ENCODE measurements at regions not wholly inside any gene's neighbourhood (a gene's known extent, or its start where the extent isn't known, plus 50 kb on each side); places are given as distances from the start of the nearest gene placed in this dataset.

- Histone ChIP-seq H3K4me1 (ENCODE audit: control insufficient read depth in 2 of 2, insufficient read depth in 2 of 2, low read length in 2 of 2) (no peaks in the 10 kb centered on the region), H3K79me2 (ENCODE audit: control insufficient read depth, insufficient read depth, low read length) (no peaks in the 10 kb centered on the region), H3K4me2 (replicated peaks; ENCODE audit: low read depth, low read length, poor library complexity, severe bottlenecking) (no peak overlapping the region), H4K20me1 (ENCODE audit: control insufficient read depth, insufficient read depth, low read length, poor library complexity, severe bottlenecking) (no peaks in the 10 kb centered on the region), H3K36me3 (replicated peaks in 1 of 2; ENCODE audit: control extremely low read depth in 1 of 2, control insufficient read depth in 1 of 2, extremely low read depth in 1 of 2, insufficient read depth in 2 of 2, low read length in 1 of 2) (no peaks in the 10 kb centered on the region), H3K4me3 (ENCODE audit: control extremely low read depth in 1 of 5, extremely low read depth in 1 of 5, insufficient read depth in 1 of 5, low read depth in 2 of 5, low read length in 4 of 5) (no peak overlapping the region), H3K27me3 (replicated peaks in 1 of 4; ENCODE audit: control extremely low read depth in 1 of 4, control insufficient read depth in 3 of 4, insufficient read depth in 4 of 4, low read length in 3 of 4) (no peaks in the 10 kb centered on the region), H3K9ac (ENCODE audit: low read length) (no peak overlapping the region), H3K27ac (ENCODE audit: low read length in 2 of 2) (no peak overlapping the region), H2AFZ (ENCODE audit: insufficient read depth, low read depth, low read length, poor library complexity, severe bottlenecking) (no peak overlapping the region), H3K9me3 (ENCODE audit: control extremely low read depth in 1 of 3, control insufficient read depth in 2 of 3, insufficient read depth in 1 of 3, low read length in 2 of 3) (no peaks in the 10 kb centered on the region)
- ChIA-PET POLR2A (no interaction called here), CTCF (no interaction called here)
- Mint-ChIP-seq H3K4me3 (no peak overlapping the region), H3K27me3 (no peaks in the 10 kb centered on the region), H3K27ac (no peak overlapping the region), H3K9me3 (ENCODE audit: insufficient read depth) (no peaks in the 10 kb centered on the region), H3K4me1 (no peaks in the 10 kb centered on the region)
- WGBS (ENCODE audit: insufficient coverage), result 89% methylated on average over 2 of the region's 2 CpGs
- ATAC-seq (ENCODE audit: low read depth) (no peak), DNase-seq (no peak)
- intact Hi-C loops (cut with micrococcal nuclease), result no loop called here
- TF ChIP-seq EZH2 (IDR thresholded peaks at IDR 0.05; ENCODE audit: borderline replicate concordance, insufficient read depth, low read depth, low read length, poor library complexity, severe bottlenecking), result no peak
- no peak for TF ChIP-seq CTCF (IDR thresholded peaks at IDR 0.05)
Measured at GRCh38 chr3:139122612-139123011, 77.9 kb upstream of the PRR23C start.

- Mint-ChIP-seq H3K9me3 (ENCODE audit: insufficient read depth) (no peaks in the 10 kb centered on the region), H3K4me3 (no peak overlapping the region), H3K4me1 (no peaks in the 10 kb centered on the region), H3K27ac (no peak overlapping the region), H3K27me3 (peaks cover 2% of the 10 kb centered on the region)
- Histone ChIP-seq H3K4me2 (replicated peaks; ENCODE audit: low read depth, low read length, poor library complexity, severe bottlenecking) (no peak overlapping the region), H3K36me3 (replicated peaks in 1 of 2; ENCODE audit: control extremely low read depth in 1 of 2, control insufficient read depth in 1 of 2, extremely low read depth in 1 of 2, insufficient read depth in 2 of 2, low read length in 1 of 2) (no peaks in the 10 kb centered on the region), H3K4me3 (ENCODE audit: control extremely low read depth in 1 of 5, extremely low read depth in 1 of 5, insufficient read depth in 1 of 5, low read depth in 2 of 5, low read length in 4 of 5) (no peak overlapping the region), H3K9me3 (ENCODE audit: control extremely low read depth in 1 of 3, control insufficient read depth in 2 of 3, insufficient read depth in 1 of 3, low read length in 2 of 3) (no peaks in the 10 kb centered on the region), H3K4me1 (ENCODE audit: control insufficient read depth in 2 of 2, insufficient read depth in 2 of 2, low read length in 2 of 2) (no peaks in the 10 kb centered on the region), H3K79me2 (ENCODE audit: control insufficient read depth, insufficient read depth, low read length) (no peaks in the 10 kb centered on the region), H3K27me3 (replicated peaks in 1 of 4; ENCODE audit: control extremely low read depth in 1 of 4, control insufficient read depth in 3 of 4, insufficient read depth in 4 of 4, low read length in 3 of 4) (no peaks in the 10 kb centered on the region), H3K9ac (ENCODE audit: low read length) (no peak overlapping the region), H2AFZ (ENCODE audit: insufficient read depth, low read depth, low read length, poor library complexity, severe bottlenecking) (no peak overlapping the region), H4K20me1 (ENCODE audit: control insufficient read depth, insufficient read depth, low read length, poor library complexity, severe bottlenecking) (no peaks in the 10 kb centered on the region), H3K27ac (ENCODE audit: low read length in 2 of 2) (no peak overlapping the region)
- TF ChIP-seq EZH2 (IDR thresholded peaks at IDR 0.05; ENCODE audit: borderline replicate concordance, insufficient read depth, low read depth, low read length, poor library complexity, severe bottlenecking) (no peak), CTCF (IDR thresholded peaks at IDR 0.05) (no peak)
- ChIA-PET POLR2A (no interaction called here), CTCF (interaction anchor here (1.1 kb wide), 1 partner anchor 11 kb away, joined by 3 read pairs; no protein-coding TSS in a partner anchor)
- DNase-seq (no peak), ATAC-seq (ENCODE audit: low read depth) (no peak)
- WGBS (ENCODE audit: insufficient coverage), result 64% methylated on average over 5 of the region's 10 CpGs
- intact Hi-C loops (cut with micrococcal nuclease), result no loop called here
Measured at GRCh38 chr3:139123377-139124095, 78.8 kb upstream of the PRR23C start.

Data from B cell (primary cell).